SW480 (cell line): ENCODE measurements at regions not wholly inside any gene's neighbourhood (a gene's known extent, or its start where the extent isn't known, plus 50 kb on each side); places are given as distances from the start of the nearest gene placed in this dataset.
"Not testable (repeated sequence)": the region's sequence is repeated elsewhere in the genome, so short reads cannot be mapped to it uniquely, and the experiment has no call there.

Experiments used
- DNase-seq: peaks from one replicate; pipeline ENCODE4 v3.0.0-alpha.2; 2016; ENCODE audit warnings: low spot score

GRCh38 chr10:2246747-2247146 is 509.4 kb upstream of the ADARB2 start:
- DNase-seq = no peak

GRCh38 chr10:2245580-2245979 is 508.3 kb upstream of the ADARB2 start:
- DNase-seq = no peak

- DNase-seq = no peak
Measured at GRCh38 chr10:2244471-2244870, 507.1 kb upstream of the ADARB2 start.

GRCh38 chr10:2236876-2237275 is 499.6 kb upstream of the ADARB2 start:
- no peak for DNase-seq

- no peak for DNase-seq
Measured at GRCh38 chr10:2232479-2232878, 495.2 kb upstream of the ADARB2 start.

- DNase-seq = no peak
Measured at GRCh38 chr10:2230478-2230877, 493.2 kb upstream of the ADARB2 start.

- no peak for DNase-seq
Measured at GRCh38 chr10:2228320-2228901, 491.1 kb upstream of the ADARB2 start.

- DNase-seq = no peak
Measured at GRCh38 chr10:2225609-2226008, 488.3 kb upstream of the ADARB2 start.

- DNase-seq = no peak
Measured at GRCh38 chr10:2223548-2224320, 486.4 kb upstream of the ADARB2 start.

GRCh38 chr10:2222631-2223030 is 485.3 kb upstream of the ADARB2 start:
- DNase-seq = no peak

- DNase-seq = no peak
Measured at GRCh38 chr10:2214805-2215204, 477.5 kb upstream of the ADARB2 start.

GRCh38 chr10:2214092-2214491 is 476.8 kb upstream of the ADARB2 start:
- DNase-seq = peak; percentile 3

GRCh38 chr10:2212244-2212834 is 475.0 kb upstream of the ADARB2 start:
- DNase-seq = no peak

- DNase-seq = no peak
Measured at GRCh38 chr10:2210088-2210487, 472.8 kb upstream of the ADARB2 start.

GRCh38 chr10:2208106-2208505 is 470.8 kb upstream of the ADARB2 start:
- DNase-seq = no peak

- DNase-seq = no peak
Measured at GRCh38 chr10:2207246-2207922, 470.1 kb upstream of the ADARB2 start.

- no peak for DNase-seq
Measured at GRCh38 chr10:2205406-2205805, 468.1 kb upstream of the ADARB2 start.

- DNase-seq = no peak
Measured at GRCh38 chr10:2202401-2202800, 465.1 kb upstream of the ADARB2 start.

- DNase-seq = no peak
Measured at GRCh38 chr10:2201534-2202099, 464.3 kb upstream of the ADARB2 start.

- DNase-seq = no peak
Measured at GRCh38 chr10:2197663-2198062, 460.3 kb upstream of the ADARB2 start.

GRCh38 chr10:2196272-2196671 is 458.9 kb upstream of the ADARB2 start:
- DNase-seq = no peak

GRCh38 chr10:2189356-2189755 is 452.0 kb upstream of the ADARB2 start:
- not testable (repeated sequence) for DNase-seq

- DNase-seq = no peak
Measured at GRCh38 chr10:2188371-2188770, 451.0 kb upstream of the ADARB2 start.
